ENCODE measurements at regions not wholly inside any gene's neighbourhood (a gene's known extent, or its start where the extent isn't known, plus 50 kb on each side); places are given as distances from the start of the nearest gene placed in this dataset.

GRCh38 chrX:42107495-42108488 is 184.4 kb upstream of the CASK start:
- TF ChIP-seq, protein P1, sequence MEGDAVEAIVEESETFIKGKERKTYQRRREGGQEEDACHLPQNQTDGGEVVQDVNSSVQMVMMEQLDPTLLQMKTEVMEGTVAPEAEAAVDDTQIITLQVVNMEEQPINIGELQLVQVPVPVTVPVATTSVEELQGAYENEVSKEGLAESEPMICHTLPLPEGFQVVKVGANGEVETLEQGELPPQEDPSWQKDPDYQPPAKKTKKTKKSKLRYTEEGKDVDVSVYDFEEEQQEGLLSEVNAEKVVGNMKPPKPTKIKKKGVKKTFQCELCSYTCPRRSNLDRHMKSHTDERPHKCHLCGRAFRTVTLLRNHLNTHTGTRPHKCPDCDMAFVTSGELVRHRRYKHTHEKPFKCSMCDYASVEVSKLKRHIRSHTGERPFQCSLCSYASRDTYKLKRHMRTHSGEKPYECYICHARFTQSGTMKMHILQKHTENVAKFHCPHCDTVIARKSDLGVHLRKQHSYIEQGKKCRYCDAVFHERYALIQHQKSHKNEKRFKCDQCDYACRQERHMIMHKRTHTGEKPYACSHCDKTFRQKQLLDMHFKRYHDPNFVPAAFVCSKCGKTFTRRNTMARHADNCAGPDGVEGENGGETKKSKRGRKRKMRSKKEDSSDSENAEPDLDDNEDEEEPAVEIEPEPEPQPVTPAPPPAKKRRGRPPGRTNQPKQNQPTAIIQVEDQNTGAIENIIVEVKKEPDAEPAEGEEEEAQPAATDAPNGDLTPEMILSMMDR (IDR thresholded peaks at IDR 0.05), result no peak
- no peak for TF ChIP-seq EP300 (IDR thresholded peaks at IDR 0.05; ENCODE audit: low read depth)
- no peak for TF ChIP-seq POLR2A (IDR thresholded peaks at IDR 0.05)

Measured in transverse colon (tissue), 3 donors.